ENCODE measurements at regions not wholly inside any gene's neighbourhood (a gene's known extent, or its start where the extent isn't known, plus 50 kb on each side); places are given as distances from the start of the nearest gene placed in this dataset.

DNA sequence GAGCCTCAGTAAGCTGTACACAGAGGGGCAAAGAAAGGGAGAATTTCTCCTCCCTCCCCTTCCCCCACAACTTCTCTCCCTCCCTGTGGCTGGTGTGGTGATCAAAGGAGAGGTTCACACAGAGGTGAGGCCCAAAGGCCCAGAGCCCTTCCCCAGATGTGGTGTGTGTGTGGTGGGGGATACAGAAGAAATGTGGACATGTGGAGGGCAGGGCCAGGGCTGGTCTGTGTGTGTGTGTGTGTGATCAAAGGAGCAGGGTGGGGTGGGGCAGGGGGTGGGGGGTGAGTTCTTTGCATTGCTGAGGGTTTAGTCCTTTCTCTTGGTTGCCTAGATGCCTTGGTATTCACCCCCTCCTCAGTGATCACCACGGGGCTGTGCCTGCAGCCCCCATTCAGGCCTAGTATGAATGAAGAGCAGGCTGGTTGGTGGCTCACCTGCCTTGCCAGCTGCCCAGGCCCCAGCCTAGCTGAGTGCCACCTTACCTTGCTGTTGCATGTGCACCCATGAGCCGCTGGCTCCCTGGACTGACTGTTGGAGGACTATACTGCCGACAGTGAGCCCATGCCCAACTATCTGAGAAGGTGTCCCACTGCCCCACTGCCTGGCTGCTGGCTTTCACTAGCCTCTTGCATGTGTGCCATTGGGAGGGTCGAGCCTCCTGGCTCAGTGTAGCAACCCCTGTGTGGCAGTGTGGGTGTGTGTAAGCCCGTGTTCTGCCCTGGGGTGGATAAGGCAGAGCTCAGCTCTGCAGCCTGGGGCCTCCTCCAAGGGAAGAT lies 101.9 kb downstream of the EFNB1 start:
- peak; percentile 52 for DNase-seq (ENCODE audit: low spot score)
- no peak for FAIRE-seq

DNA sequence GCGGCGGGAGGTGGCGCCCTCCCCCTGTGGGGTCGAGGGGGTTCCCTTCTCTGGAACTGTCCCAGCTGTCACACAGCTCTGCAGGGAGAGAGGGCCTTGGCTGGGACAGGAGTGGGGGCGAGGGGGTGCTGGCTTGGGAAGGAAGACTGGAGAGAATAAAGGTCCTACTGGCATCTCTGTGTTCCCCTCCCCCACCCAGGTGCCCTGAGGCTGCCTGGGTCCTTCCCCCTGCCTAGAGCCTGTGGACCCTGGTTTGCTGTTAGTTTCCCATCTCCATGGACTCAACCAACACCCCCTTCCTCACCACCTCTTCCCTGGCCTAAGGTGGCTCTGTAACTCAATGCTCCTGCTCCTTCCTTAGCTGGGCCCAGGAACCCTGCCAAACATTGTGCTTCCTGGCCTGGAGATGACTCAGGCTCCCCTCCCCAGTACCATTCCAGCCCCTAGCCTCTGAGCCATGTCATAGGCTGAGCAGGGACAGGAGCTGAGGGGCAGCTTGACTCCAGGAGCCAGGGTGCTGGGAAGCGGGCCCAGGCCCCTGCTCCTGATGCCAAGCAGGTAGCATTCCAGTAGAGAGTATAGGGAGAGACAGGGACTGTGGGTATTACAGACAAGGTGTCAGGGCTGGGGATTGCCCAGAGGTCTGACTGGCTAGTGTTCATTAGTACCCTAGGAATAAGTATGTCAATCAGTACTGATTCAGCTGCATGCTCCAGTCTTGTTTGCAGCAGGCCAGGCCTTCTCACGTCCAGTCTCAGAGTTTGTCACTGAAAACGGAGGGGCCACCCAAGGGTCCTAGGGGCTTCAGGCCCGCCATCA lies 100.7 kb downstream of the EFNB1 start:
- FAIRE-seq, result no peak
- DNase-seq (ENCODE audit: low spot score), result peak; percentile 87

- no peak for FAIRE-seq
- DNase-seq (ENCODE audit: low spot score), result no peak
These were observed 99.6 kb downstream of the EFNB1 start for GRCh38 chrX:68928401-68928800.

DNA sequence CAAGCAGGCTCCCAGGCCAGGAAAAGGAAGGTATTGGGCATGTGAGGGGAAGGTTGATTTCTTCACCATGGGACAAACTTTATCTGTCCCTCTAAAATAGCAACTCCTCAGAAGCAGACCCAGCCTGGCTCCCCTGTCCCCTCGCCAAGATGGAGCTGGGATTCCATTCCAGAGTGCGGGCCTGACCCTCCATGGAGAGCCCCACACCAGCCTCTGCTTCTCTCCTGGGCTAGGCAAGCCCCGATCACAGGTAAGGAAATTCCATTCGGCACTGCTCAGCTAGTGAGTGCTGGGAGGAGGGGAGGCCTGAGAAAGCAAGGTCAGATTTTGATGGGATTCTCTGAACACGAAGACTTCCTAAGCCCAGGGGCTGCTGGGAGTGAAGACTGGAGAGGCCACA lies 98.4 kb downstream of the EFNB1 start:
- FAIRE-seq (no peak), DNase-seq (ENCODE audit: low spot score) (no peak)

DNA sequence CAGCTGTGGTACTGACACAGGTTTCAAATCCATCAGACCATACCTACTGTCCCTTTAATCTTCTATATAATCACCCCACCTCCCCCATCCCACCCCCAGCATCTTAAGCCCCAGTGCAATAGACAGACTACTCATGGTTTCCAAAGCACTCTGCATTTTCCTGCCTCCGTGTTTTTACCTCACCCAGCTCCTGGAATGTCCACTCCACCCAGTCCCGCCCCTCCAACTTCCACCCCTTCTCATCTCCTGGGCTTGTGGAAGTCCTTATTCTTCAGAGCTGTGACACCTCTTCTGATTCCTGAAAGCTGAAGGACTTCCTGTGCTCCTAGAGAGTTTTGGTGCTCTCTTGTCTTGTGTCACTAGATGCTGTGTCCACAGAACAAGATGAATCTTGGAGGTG lies 94.3 kb downstream of the EFNB1 start:
- FAIRE-seq (no peak), DNase-seq (ENCODE audit: low spot score) (no peak)

DNA sequence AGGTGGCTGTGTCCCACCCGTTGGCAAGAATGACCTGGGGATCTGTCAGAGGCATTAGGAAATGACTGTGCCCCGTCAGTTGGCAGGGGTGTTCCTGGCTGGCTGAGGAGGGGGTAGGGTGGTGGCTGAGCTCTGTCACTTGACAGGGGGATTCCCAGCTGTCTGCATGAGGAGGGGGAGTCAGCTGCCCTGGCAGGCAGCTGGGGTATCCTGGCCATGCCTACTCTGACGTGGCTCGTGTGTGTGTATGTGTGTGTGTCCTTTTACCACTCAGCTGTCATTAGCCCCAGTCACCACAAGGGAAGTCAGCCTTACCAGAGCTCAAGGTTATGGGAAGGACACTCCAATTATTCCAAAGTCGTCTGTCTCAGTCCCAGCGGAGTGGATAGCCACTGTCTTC lies 93.2 kb downstream of the EFNB1 start:
- no peak for FAIRE-seq
- DNase-seq (ENCODE audit: low spot score), result no peak

GRCh38 chrX:68920561-68920960 lies 91.7 kb downstream of the EFNB1 start:
- FAIRE-seq (no peak), DNase-seq (ENCODE audit: low spot score) (no peak)

DNA sequence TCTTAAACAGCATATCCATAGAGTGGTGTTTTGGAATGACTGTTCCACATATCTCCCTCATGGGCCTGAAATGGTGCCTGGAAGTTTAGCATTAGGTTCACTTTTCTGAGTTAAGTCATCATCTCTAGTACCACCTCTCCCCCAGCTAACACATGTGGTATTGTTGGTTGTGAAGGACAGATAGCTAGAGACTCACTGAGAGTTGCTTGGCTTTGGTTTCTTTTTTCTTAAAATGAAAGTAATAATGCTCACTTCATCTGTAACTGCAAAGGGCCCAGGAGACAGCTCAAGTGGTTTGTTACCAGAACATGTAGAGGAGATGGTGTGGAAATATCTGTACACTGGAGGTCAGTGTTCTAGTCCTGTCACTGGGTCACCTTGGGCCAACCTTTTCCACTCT lies 90.9 kb downstream of the EFNB1 start:
- DNase-seq (ENCODE audit: low spot score) (no peak), FAIRE-seq (no peak)

DNA sequence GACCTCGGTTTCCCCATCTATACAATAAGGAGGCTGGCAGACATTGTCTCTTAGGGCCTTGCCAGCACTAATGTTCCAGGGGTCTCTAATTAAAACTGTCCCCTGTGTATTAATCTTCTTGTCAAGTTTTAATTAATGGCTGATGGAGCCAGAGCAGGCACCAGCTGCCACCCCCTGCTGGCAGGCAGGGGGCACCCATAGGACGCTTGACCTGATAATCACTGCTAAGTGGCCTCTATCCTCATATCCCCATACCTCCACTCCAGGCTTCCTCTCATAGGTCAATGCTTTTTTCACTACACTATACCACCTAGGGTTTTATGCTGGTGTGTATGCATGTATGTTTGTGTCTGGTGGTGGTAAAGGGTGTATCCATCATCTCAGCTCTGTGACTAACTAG lies 89.4 kb downstream of the EFNB1 start:
- DNase-seq (ENCODE audit: low spot score) (no peak), FAIRE-seq (no peak)

- no peak for DNase-seq (ENCODE audit: low spot score)
These were observed 89.0 kb downstream of the EFNB1 start for GRCh38 chrX:68917799-68918198.

GRCh38 chrX:68916891-68917290 lies 88.1 kb downstream of the EFNB1 start:
- DNase-seq (ENCODE audit: low spot score), result no peak
- no peak for FAIRE-seq

More at GRCh38 chrX:68917799-68918198, 89.0 kb downstream of the EFNB1 start:
- FAIRE-seq, result no peak

DNA sequence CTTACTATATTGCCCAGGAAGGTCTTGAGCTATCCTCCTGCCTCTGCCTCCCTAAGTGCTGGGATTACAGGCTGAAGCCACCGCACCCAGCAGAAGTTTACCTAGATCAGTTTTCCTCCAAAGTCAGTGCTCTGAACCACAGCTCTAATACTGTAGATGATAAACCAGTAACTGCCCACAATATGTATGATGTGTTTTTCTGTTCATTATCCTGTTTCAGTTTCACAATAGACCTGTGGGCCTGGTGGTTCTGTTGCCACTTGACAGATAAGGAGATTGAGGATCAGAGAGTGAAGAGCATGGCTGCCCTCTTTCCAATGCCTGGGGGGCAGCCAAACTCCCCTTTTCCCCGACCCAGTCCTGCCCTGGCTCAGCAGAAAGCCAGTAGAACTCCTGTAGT lies 87.0 kb downstream of the EFNB1 start:
- DNase-seq (ENCODE audit: low spot score) (no peak), FAIRE-seq (no peak)

DNA sequence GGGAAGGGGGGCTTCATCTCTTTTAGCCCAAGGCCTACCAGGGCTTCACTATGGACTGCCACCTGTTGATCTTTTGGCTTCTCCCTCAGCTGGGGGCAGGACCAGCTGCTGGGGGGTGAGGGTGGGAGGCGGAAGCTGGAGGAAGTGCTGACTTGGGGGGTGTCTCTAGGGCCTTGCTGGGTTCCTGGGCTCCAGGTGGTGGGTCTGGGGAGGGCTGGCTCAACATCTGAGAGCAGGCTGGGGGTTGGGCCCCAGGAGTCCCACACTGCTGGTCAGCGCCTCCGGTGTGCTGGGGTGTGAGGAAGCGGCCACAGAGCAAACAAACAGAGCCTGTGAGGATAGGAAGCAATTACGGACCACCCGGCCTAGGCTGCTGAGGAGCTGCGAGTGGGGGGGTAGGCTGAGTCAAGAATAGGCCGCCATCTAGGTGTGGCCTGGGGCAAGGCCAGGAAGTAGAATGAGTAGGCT lies 85.7 kb downstream of the EFNB1 start:
- DNase-seq (ENCODE audit: low spot score) (no peak), FAIRE-seq (no peak)

DNA sequence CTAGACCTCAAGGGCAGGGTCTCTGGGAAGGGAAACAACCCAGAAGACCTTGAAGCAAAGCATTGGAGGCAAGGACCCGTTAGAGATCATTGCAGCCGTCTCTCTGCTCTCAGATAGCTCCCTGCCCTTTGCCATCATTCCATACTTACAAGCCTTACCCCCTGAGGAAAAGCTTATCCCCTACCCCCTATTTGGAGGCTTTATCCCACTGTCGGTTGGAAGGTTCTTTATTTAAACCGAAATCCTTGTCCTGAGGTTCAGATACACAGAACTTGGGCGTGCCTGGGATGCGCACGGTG lies 84.4 kb downstream of the EFNB1 start:
- DNase-seq (ENCODE audit: low spot score), result no peak
- FAIRE-seq, result no peak

DNA sequence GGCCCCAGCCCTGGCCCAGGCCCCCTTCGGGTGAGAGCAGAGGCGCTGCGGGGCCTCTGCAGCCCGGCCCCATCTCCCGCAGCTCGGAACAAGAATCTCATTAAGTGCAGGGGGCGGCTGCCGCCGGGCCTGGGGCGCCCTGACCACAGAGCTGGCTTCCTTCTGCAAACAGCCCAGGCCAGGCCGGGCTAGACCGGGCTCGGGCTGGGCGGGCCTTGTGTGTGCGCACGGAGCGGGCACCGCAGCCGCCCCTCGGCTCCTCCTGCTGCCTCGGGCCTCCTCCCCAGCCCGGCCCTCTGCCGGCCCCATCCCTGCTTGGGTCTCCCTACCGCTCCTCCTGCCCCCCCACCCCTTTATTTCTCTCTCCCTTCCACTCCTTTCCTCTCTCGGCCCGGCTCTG lies 83.3 kb downstream of the EFNB1 start:
- DNase-seq (ENCODE audit: low spot score) (no peak), FAIRE-seq (no peak)

- DNase-seq (ENCODE audit: low spot score) (no peak), FAIRE-seq (no peak)
These were observed 82.1 kb downstream of the EFNB1 start for GRCh38 chrX:68910731-68911428.

DNA sequence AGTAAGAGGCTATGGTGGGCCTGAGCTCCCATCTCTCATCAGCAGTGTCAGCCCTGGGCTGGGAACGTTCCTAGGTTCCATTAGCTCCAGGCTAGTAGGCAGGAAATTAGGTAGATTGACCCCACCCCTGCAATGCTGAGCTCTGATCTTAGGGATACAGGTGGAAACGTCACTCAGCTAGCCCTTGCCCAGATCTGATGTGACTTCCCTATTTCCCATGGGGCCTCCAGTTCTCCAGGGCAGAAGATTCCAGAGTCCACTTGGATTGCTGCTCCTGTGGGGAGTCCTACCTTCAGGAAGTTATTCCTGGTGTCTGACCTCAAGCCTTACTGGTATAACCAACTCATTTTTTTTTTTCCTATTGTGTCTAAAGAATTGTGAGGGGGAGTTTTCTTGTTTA lies 81.1 kb downstream of the EFNB1 start:
- DNase-seq (ENCODE audit: low spot score) (no peak), FAIRE-seq (no peak)

- DNase-seq (ENCODE audit: low spot score) (no peak), FAIRE-seq (no peak)
These were observed 79.2 kb downstream of the EFNB1 start for GRCh38 chrX:68908071-68908470.

DNA sequence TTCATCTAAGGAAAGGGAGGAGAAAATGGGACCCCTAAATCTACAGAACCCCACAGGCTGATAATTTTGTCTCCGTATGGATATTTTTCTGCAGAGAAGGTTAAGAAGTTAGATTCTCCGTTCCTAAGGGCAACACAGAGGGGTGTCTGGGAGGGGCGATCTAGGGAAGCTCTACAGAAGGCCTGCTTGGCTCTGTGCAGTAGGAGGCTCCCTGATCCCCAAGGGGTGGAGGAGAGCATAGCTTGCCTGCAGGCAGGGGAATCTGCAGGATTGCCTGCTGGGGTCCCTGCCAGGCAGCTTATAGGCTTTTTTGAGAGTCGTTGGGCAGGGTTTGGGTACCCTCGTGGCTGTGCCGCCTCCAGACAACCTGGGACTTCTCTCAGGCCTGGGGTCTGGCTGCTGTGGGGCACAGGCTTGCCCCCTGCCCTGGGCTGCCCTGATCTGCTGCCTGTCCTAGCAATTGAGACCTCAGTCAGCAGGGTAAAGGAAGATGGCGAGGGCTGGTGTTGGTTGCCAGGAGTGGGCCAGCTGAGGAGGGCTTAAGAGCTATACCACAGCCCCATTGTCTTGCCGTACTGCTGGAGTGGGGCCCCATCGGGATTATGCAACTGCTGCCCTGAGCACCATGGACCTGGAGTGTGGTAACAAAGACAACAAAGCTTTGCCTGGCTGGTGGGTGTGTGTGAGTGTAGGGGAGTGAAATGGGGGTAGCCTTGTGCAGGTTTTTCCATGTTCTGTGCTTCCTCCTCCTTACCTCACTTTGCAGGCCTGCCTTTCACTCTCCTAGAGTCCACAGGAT lies 74.1 kb downstream of the EFNB1 start:
- no peak for FAIRE-seq
- no peak for DNase-seq (ENCODE audit: low spot score)

DNA sequence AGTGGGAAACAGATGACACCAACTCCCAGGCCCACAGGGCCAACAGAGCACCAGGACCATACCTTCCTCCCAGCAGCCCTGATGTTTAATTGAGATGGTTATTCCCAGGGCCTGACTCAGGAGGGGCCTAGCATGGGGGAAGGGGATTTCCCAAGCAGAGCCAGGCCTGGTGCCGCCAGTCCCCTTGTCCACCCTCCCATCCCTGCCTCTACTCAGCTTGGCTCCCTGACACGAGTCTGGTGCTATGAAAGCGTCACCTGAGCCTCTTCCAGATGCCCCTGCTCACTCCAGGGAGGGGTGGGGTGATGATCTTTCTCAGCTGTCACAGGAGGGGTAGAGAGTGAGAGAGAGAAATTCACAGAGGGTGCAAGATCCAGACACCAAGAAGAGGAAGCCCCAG lies 72.7 kb downstream of the EFNB1 start:
- FAIRE-seq, result no peak

GRCh38 chrX:68898598-68898997 lies 69.8 kb downstream of the EFNB1 start:
- DNase-seq (ENCODE audit: low spot score) (no peak), FAIRE-seq (no peak)

More for the DNA sequence above, 72.7 kb downstream of the EFNB1 start:
- no peak for DNase-seq (ENCODE audit: low spot score)
